H1 (cell line): ENCODE measurements at regions not wholly inside any gene's neighbourhood (a gene's known extent, or its start where the extent isn't known, plus 50 kb on each side); places are given as distances from the start of the nearest gene placed in this dataset.

Experiments
- BACH1 ChIP-seq: IDR thresholded peaks from 2 replicates; pipeline ENCODE4 v1.6.1; 2012; ENCODE audit warnings: low read length, improper control_type of control experiment
- HDAC6 ChIP-seq: IDR thresholded peaks from one replicate; pipeline ENCODE4 v1.7.1; 2012; ENCODE audit warnings: low read depth, mild to moderate bottlenecking, inconsistent platforms, low read length, moderate library complexity
- MAFK ChIP-seq: IDR thresholded peaks from 2 replicates; pipeline ENCODE4 v1.6.1; 2012; ENCODE audit warnings: low read depth, mild to moderate bottlenecking, improper control_type of control experiment, low read length
- SIX5 ChIP-seq: IDR thresholded peaks from 2 replicates; pipeline ENCODE4 v1.6.1; 2011; ENCODE audit warnings: mild to moderate bottlenecking, low read depth, low read length
- SP4 ChIP-seq: IDR thresholded peaks from 2 replicates; pipeline ENCODE4 v1.6.1; 2012; ENCODE audit warnings: low read length, inconsistent platforms
- YY1 ChIP-seq: IDR thresholded peaks from 2 replicates; pipeline ENCODE4 v1.6.1; 2011; ENCODE audit warnings: low read depth, mild to moderate bottlenecking, low read length
- TF ChIP-seq, protein P1 (sequence below): fragments of 300-600 bp; sonication (generic); IDR thresholded peaks from 2 replicates; pipeline ENCODE4 v1.7.1; 2012; ENCODE audit warnings: low read length, moderate library complexity, mild to moderate bottlenecking, inconsistent platforms; ENCODE audit not compliant: insufficient replicate concordance
- TF ChIP-seq, protein P2 (sequence below): IDR thresholded peaks from 2 replicates; pipeline ENCODE4 v1.6.1; 2012; ENCODE audit warnings: inconsistent platforms

DNA sequence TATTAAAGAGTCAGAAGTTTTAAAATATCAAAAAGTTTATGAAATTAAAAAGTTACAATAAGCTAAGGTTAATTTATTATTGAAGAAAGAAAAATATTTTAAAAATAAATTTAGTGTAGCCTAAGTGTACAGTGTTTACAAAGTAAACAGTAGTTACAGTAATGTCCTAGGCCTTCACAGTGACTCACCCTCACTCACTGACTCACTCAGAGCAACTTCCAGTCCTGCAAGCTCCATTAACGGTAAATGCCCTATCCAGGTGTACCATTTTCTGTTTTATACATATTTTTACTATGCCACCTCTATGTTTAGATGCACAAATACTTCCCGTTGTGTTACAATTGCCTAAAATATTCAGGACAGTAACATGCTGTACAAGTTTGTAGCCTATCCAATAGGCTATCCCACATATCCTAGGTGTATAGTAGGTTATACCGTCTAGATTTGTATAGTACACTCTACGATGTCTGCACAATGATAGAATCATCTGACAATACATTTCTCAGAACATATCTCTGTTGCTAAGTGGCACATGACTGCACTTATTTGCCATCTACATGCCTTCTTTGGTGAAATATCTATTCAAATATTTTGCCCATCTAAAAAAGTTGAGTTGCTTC lies 67.2 kb upstream of the WSB1 start (continued):
- TF ChIP-seq, protein P1, sequence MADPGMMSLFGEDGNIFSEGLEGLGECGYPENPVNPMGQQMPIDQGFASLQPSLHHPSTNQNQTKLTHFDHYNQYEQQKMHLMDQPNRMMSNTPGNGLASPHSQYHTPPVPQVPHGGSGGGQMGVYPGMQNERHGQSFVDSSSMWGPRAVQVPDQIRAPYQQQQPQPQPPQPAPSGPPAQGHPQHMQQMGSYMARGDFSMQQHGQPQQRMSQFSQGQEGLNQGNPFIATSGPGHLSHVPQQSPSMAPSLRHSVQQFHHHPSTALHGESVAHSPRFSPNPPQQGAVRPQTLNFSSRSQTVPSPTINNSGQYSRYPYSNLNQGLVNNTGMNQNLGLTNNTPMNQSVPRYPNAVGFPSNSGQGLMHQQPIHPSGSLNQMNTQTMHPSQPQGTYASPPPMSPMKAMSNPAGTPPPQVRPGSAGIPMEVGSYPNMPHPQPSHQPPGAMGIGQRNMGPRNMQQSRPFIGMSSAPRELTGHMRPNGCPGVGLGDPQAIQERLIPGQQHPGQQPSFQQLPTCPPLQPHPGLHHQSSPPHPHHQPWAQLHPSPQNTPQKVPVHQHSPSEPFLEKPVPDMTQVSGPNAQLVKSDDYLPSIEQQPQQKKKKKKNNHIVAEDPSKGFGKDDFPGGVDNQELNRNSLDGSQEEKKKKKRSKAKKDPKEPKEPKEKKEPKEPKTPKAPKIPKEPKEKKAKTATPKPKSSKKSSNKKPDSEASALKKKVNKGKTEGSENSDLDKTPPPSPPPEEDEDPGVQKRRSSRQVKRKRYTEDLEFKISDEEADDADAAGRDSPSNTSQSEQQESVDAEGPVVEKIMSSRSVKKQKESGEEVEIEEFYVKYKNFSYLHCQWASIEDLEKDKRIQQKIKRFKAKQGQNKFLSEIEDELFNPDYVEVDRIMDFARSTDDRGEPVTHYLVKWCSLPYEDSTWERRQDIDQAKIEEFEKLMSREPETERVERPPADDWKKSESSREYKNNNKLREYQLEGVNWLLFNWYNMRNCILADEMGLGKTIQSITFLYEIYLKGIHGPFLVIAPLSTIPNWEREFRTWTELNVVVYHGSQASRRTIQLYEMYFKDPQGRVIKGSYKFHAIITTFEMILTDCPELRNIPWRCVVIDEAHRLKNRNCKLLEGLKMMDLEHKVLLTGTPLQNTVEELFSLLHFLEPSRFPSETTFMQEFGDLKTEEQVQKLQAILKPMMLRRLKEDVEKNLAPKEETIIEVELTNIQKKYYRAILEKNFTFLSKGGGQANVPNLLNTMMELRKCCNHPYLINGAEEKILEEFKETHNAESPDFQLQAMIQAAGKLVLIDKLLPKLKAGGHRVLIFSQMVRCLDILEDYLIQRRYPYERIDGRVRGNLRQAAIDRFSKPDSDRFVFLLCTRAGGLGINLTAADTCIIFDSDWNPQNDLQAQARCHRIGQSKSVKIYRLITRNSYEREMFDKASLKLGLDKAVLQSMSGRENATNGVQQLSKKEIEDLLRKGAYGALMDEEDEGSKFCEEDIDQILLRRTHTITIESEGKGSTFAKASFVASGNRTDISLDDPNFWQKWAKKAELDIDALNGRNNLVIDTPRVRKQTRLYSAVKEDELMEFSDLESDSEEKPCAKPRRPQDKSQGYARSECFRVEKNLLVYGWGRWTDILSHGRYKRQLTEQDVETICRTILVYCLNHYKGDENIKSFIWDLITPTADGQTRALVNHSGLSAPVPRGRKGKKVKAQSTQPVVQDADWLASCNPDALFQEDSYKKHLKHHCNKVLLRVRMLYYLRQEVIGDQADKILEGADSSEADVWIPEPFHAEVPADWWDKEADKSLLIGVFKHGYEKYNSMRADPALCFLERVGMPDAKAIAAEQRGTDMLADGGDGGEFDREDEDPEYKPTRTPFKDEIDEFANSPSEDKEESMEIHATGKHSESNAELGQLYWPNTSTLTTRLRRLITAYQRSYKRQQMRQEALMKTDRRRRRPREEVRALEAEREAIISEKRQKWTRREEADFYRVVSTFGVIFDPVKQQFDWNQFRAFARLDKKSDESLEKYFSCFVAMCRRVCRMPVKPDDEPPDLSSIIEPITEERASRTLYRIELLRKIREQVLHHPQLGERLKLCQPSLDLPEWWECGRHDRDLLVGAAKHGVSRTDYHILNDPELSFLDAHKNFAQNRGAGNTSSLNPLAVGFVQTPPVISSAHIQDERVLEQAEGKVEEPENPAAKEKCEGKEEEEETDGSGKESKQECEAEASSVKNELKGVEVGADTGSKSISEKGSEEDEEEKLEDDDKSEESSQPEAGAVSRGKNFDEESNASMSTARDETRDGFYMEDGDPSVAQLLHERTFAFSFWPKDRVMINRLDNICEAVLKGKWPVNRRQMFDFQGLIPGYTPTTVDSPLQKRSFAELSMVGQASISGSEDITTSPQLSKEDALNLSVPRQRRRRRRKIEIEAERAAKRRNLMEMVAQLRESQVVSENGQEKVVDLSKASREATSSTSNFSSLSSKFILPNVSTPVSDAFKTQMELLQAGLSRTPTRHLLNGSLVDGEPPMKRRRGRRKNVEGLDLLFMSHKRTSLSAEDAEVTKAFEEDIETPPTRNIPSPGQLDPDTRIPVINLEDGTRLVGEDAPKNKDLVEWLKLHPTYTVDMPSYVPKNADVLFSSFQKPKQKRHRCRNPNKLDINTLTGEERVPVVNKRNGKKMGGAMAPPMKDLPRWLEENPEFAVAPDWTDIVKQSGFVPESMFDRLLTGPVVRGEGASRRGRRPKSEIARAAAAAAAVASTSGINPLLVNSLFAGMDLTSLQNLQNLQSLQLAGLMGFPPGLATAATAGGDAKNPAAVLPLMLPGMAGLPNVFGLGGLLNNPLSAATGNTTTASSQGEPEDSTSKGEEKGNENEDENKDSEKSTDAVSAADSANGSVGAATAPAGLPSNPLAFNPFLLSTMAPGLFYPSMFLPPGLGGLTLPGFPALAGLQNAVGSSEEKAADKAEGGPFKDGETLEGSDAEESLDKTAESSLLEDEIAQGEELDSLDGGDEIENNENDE, result no peak
- TF ChIP-seq SIX5, result no peak
- no peak for TF ChIP-seq BACH1
- TF ChIP-seq SP4, result no peak
- no peak for TF ChIP-seq HDAC6
- TF ChIP-seq, protein P2, sequence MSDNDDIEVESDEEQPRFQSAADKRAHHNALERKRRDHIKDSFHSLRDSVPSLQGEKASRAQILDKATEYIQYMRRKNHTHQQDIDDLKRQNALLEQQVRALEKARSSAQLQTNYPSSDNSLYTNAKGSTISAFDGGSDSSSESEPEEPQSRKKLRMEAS, result no peak
- TF ChIP-seq YY1, result no peak
- no peak for TF ChIP-seq MAFK
